Stimulated activated naive CD4-positive, alpha-beta T cell treated with Interleukin-2 at 50 U/mL for 16 hours (primary cell): ENCODE measurements at regions not wholly inside any gene's neighbourhood (a gene's known extent, or its start where the extent isn't known, plus 50 kb on each side); places are given as distances from the start of the nearest gene placed in this dataset.

Experiments
- DNase-seq: peaks from one replicate; lab custom pipeline; 2025; lab: John Stamatoyannopoulos, UW

- DNase-seq, result no peak
Observed at GRCh38 chr6:21811484-21811883, 217.9 kb downstream of the SOX4 start.

- no peak for DNase-seq
Observed at GRCh38 chr6:21816231-21816630, 222.7 kb downstream of the SOX4 start.

GRCh38 chr6:21820442-21820841 is 226.9 kb downstream of the SOX4 start:
- no peak for DNase-seq

GRCh38 chr6:21823371-21823770 is 229.8 kb downstream of the SOX4 start:
- no peak for DNase-seq

GRCh38 chr6:21824431-21825177 is 231.1 kb downstream of the SOX4 start:
- no peak for DNase-seq

- DNase-seq, result no peak
Observed at GRCh38 chr6:21826023-21826422, 232.5 kb downstream of the SOX4 start.

GRCh38 chr6:21826904-21827303 is 233.4 kb downstream of the SOX4 start:
- DNase-seq, result no peak

- DNase-seq, result no peak
Observed at GRCh38 chr6:21827425-21828202, 234.1 kb downstream of the SOX4 start.

- no peak for DNase-seq
Observed at GRCh38 chr6:21828704-21829103, 235.2 kb downstream of the SOX4 start.

GRCh38 chr6:21829126-21829525 is 235.6 kb downstream of the SOX4 start:
- DNase-seq, result no peak

GRCh38 chr6:21831521-21832291 is 238.2 kb downstream of the SOX4 start:
- no peak for DNase-seq

GRCh38 chr6:21836277-21836676 is 242.7 kb downstream of the SOX4 start:
- DNase-seq, result no peak

- DNase-seq, result no peak
Observed at GRCh38 chr6:21836772-21837425, 243.3 kb downstream of the SOX4 start.

GRCh38 chr6:21840428-21840827 is 246.9 kb downstream of the SOX4 start:
- no peak for DNase-seq

GRCh38 chr6:21842875-21843645 is 249.5 kb downstream of the SOX4 start:
- DNase-seq, result no peak

- no peak for DNase-seq
Observed at GRCh38 chr6:21844120-21844917, 250.8 kb downstream of the SOX4 start.

- DNase-seq, result no peak
Observed at GRCh38 chr6:21845018-21845417, 251.5 kb downstream of the SOX4 start.

GRCh38 chr6:21845439-21846140 is 252.0 kb downstream of the SOX4 start:
- no peak for DNase-seq

- DNase-seq, result no peak
Observed at GRCh38 chr6:21846541-21847451, 253.2 kb downstream of the SOX4 start.
